HAP-1 (cell line): ENCODE measurements at regions not wholly inside any gene's neighbourhood (a gene's known extent, or its start where the extent isn't known, plus 50 kb on each side); places are given as distances from the start of the nearest gene placed in this dataset.

Experiments
- DNase-seq, 2 experiments: peaks; one replicate each; pipeline ENCODE4 v3.0.0-alpha.2; 2016 to 2020; ENCODE audit warnings: low spot score in 2 of 2
- H3K27me3 ChIP-seq: fragments of 250-450 bp; sonication (Bioruptor Pico); 2 replicates; pipeline ENCODE4 v1.5.1; 2020; ENCODE audit warnings: low read depth, mild to moderate bottlenecking, moderate library complexity
- H3K36me3 ChIP-seq: fragments of 250-450 bp; sonication (Bioruptor Pico); replicated peaks from 2 replicates; pipeline ENCODE4 v1.5.1; 2020; ENCODE audit warnings: mild to moderate bottlenecking
- H3K4me1 ChIP-seq: fragments of 250-450 bp; sonication (Bioruptor Pico); 2 replicates; pipeline ENCODE4 v1.5.1; 2020; ENCODE audit warnings: mild to moderate bottlenecking
- H3K4me3 ChIP-seq: fragments of 250-450 bp; sonication (Bioruptor Pico); 2 replicates; pipeline ENCODE4 v1.5.1; 2020; ENCODE audit warnings: mild to moderate bottlenecking, moderate library complexity
- H3K9me3 ChIP-seq: fragments of 250-450 bp; sonication (Bioruptor Pico); 2 replicates; pipeline ENCODE4 v1.5.1; 2020; ENCODE audit warnings: mild to moderate bottlenecking, moderate library complexity
- in situ Hi-C: fragments of 300-500 bp; cut with MboI; formaldehyde crosslinking; loops from 3 replicates; pipeline ENCODE4 v1.14.3; 2020; ENCODE audit warnings: low sequenced_read_pairs, inconsistent platforms, mixed read lengths

GRCh38 chr16:9406038-9406712 lies 314.7 kb downstream of the HAPSTR1 start:
- in situ Hi-C loops: no loop called here
- no peaks in the 10 kb centered on the region for H3K9me3 ChIP-seq
- H3K27me3 ChIP-seq: no peaks in the 10 kb centered on the region
- H3K36me3 ChIP-seq: no peaks in the 10 kb centered on the region
- no peak overlapping the region for H3K4me3 ChIP-seq
- H3K4me1 ChIP-seq: no peaks in the 10 kb centered on the region
- no peak for DNase-seq

- Histone ChIP-seq H3K27me3 (no peaks in the 10 kb centered on the region), H3K4me3 (no peak overlapping the region), H3K9me3 (no peaks in the 10 kb centered on the region), H3K4me1 (no peaks in the 10 kb centered on the region), H3K36me3 (no peaks in the 10 kb centered on the region)
- in situ Hi-C loops: no loop called here
- DNase-seq: no peak
Observed at GRCh38 chr16:9407206-9407758, 315.8 kb downstream of the HAPSTR1 start.

GRCh38 chr16:9408297-9408878 lies 316.9 kb downstream of the HAPSTR1 start:
- DNase-seq: no peak
- H3K27me3 ChIP-seq: no peaks in the 10 kb centered on the region
- in situ Hi-C loops: no loop called here

GRCh38 chr16:9409560-9410493 lies 318.4 kb downstream of the HAPSTR1 start:
- no peaks in the 10 kb centered on the region for H3K9me3 ChIP-seq
- in situ Hi-C loops: no loop called here
- DNase-seq: no peak

More at GRCh38 chr16:9408297-9408878, 316.9 kb downstream of the HAPSTR1 start:
- H3K4me1 ChIP-seq: no peaks in the 10 kb centered on the region
- no peaks in the 10 kb centered on the region for H3K36me3 ChIP-seq
- no peak overlapping the region for H3K4me3 ChIP-seq
- H3K9me3 ChIP-seq: no peaks in the 10 kb centered on the region

GRCh38 chr16:9411426-9411825 lies 320.0 kb downstream of the HAPSTR1 start:
- no peaks in the 10 kb centered on the region for H3K4me1 ChIP-seq
- no peaks in the 10 kb centered on the region for H3K9me3 ChIP-seq
- H3K36me3 ChIP-seq: no peaks in the 10 kb centered on the region
- no peak for DNase-seq
- no peaks in the 10 kb centered on the region for H3K27me3 ChIP-seq
- in situ Hi-C loops: no loop called here
- no peak overlapping the region for H3K4me3 ChIP-seq

More at GRCh38 chr16:9409560-9410493, 318.4 kb downstream of the HAPSTR1 start:
- H3K4me3 ChIP-seq: no peak overlapping the region
- H3K4me1 ChIP-seq: no peaks in the 10 kb centered on the region
- no peaks in the 10 kb centered on the region for H3K36me3 ChIP-seq
- H3K27me3 ChIP-seq: no peaks in the 10 kb centered on the region

GRCh38 chr16:9412031-9412914 lies 320.8 kb downstream of the HAPSTR1 start:
- Histone ChIP-seq H3K4me3 (no peak overlapping the region), H3K4me1 (no peaks in the 10 kb centered on the region), H3K27me3 (no peaks in the 10 kb centered on the region), H3K9me3 (no peaks in the 10 kb centered on the region), H3K36me3 (no peaks in the 10 kb centered on the region)
- no peak for DNase-seq
- in situ Hi-C loops: no loop called here

- H3K36me3 ChIP-seq: no peaks in the 10 kb centered on the region
- H3K4me3 ChIP-seq: no peak overlapping the region
- no peaks in the 10 kb centered on the region for H3K9me3 ChIP-seq
- no peaks in the 10 kb centered on the region for H3K4me1 ChIP-seq
- no peaks in the 10 kb centered on the region for H3K27me3 ChIP-seq
- no peak for DNase-seq
- in situ Hi-C loops: no loop called here
Observed at GRCh38 chr16:9412915-9413264, 321.4 kb downstream of the HAPSTR1 start.

- in situ Hi-C loops: no loop called here
- DNase-seq: no peak
- H3K4me1 ChIP-seq: no peaks in the 10 kb centered on the region
- no peak overlapping the region for H3K4me3 ChIP-seq
- no peaks in the 10 kb centered on the region for H3K9me3 ChIP-seq
- no peaks in the 10 kb centered on the region for H3K36me3 ChIP-seq
- no peaks in the 10 kb centered on the region for H3K27me3 ChIP-seq
Observed at GRCh38 chr16:9415545-9415944, 324.1 kb downstream of the HAPSTR1 start.

GRCh38 chr16:9417898-9418297 lies 326.5 kb downstream of the HAPSTR1 start:
- no peaks in the 10 kb centered on the region for H3K4me1 ChIP-seq
- H3K9me3 ChIP-seq: no peaks in the 10 kb centered on the region
- DNase-seq: no peak
- H3K4me3 ChIP-seq: no peak overlapping the region
- H3K27me3 ChIP-seq: no peaks in the 10 kb centered on the region
- no peaks in the 10 kb centered on the region for H3K36me3 ChIP-seq
- in situ Hi-C loops: no loop called here

GRCh38 chr16:9419161-9419560 lies 327.7 kb downstream of the HAPSTR1 start:
- DNase-seq: no peak
- in situ Hi-C loops: no loop called here
- Histone ChIP-seq H3K4me3 (no peak overlapping the region), H3K27me3 (no peaks in the 10 kb centered on the region), H3K9me3 (no peaks in the 10 kb centered on the region), H3K36me3 (no peaks in the 10 kb centered on the region), H3K4me1 (no peaks in the 10 kb centered on the region)

- Histone ChIP-seq H3K9me3 (no peaks in the 10 kb centered on the region), H3K36me3 (no peaks in the 10 kb centered on the region), H3K4me1 (no peaks in the 10 kb centered on the region), H3K4me3 (no peak overlapping the region), H3K27me3 (no peaks in the 10 kb centered on the region; the same call in 1 of the 2 replicates)
- in situ Hi-C loops: no loop called here
- no peak for DNase-seq
Observed at GRCh38 chr16:9422762-9423513, 331.5 kb downstream of the HAPSTR1 start.

- Histone ChIP-seq H3K4me1 (no peaks in the 10 kb centered on the region), H3K36me3 (no peaks in the 10 kb centered on the region), H3K27me3 (no peaks in the 10 kb centered on the region; the same call in 1 of the 2 replicates), H3K4me3 (no peak overlapping the region), H3K9me3 (no peaks in the 10 kb centered on the region)
- in situ Hi-C loops: no loop called here
- no peak for DNase-seq
Observed at GRCh38 chr16:9425236-9425635, 333.8 kb downstream of the HAPSTR1 start.
